Calu3 (cell line): ENCODE measurements at regions not wholly inside any gene's neighbourhood (a gene's known extent, or its start where the extent isn't known, plus 50 kb on each side); places are given as distances from the start of the nearest gene placed in this dataset.

Source experiments
- BruUV-seq: library from RNA; stranded (reverse); fragments of 400-500 nt; replicated peaks from 2 replicates; lab custom pipeline; 2021; lab: Mats Ljungman, UMichigan
- CTCF ChIA-PET: fragments of 300-600 bp; sonication (Branson Sonifier 250); formaldehyde crosslinking; loops from one replicate; lab custom pipeline; 2022; ENCODE audit warnings: antibody characterized with exemption; lab: Charles Lee
- DNase-seq: peaks from one replicate; pipeline ENCODE4 v3.0.0; 2022
- H3K27ac Mint-ChIP-seq: one replicate; pipeline ENCODE4 v1.8.0; 2022; ENCODE audit warnings: mixed read lengths; ENCODE audit not compliant: unreplicated experiment
- H3K27me3 Mint-ChIP-seq: one replicate; pipeline ENCODE4 v1.8.0; 2022; ENCODE audit warnings: mixed read lengths; ENCODE audit not compliant: unreplicated experiment
- H3K36me3 Mint-ChIP-seq: one replicate; pipeline ENCODE4 v1.8.0; 2022; ENCODE audit warnings: mild to moderate bottlenecking, moderate library complexity, mixed read lengths; ENCODE audit not compliant: insufficient read depth, unreplicated experiment
- H3K4me1 Mint-ChIP-seq: one replicate; pipeline ENCODE4 v1.8.0; 2022; ENCODE audit warnings: mild to moderate bottlenecking, low read depth, mixed read lengths; ENCODE audit not compliant: unreplicated experiment
- H3K4me3 Mint-ChIP-seq: one replicate; pipeline ENCODE4 v1.8.0; 2022; ENCODE audit warnings: mild to moderate bottlenecking, low read depth, moderate library complexity, mixed read lengths; ENCODE audit not compliant: unreplicated experiment
- H3K9me3 Mint-ChIP-seq: one replicate; pipeline ENCODE4 v1.8.0; 2022; ENCODE audit warnings: low read depth, mixed read lengths; ENCODE audit not compliant: unreplicated experiment
- CTCF ChIP-seq: fragments of 200-600 bp; IDR thresholded peaks from one replicate; pipeline ENCODE4 v1.8.0; 2022; ENCODE audit warnings: antibody characterized with exemption; ENCODE audit not compliant: unreplicated experiment
- intact Hi-C: fragments of 100-400 bp; cut with micrococcal nuclease; formaldehyde crosslinking; loops from one replicate; pipeline ENCODE4 v1.10.0; 2022; ENCODE audit not compliant: unreplicated experiment

- intact Hi-C loops, result no loop called here
- no peaks in the 10 kb centered on the region for H3K9me3 Mint-ChIP-seq
- CTCF ChIA-PET, result interaction anchor here (0.5 to 1.1 kb wide), 2 partner anchors 10 to 661 kb away, joined by 3 read pairs; no protein-coding TSS in a partner anchor
- H3K36me3 Mint-ChIP-seq, result no peaks in the 10 kb centered on the region
- no peaks in the 10 kb centered on the region for H3K27me3 Mint-ChIP-seq
- peaks cover 9% of the 10 kb centered on the region for H3K4me1 Mint-ChIP-seq
- no TSS peak for BruUV-seq
- H3K27ac Mint-ChIP-seq, result no peak overlapping the region
- DNase-seq, result no peak
- H3K4me3 Mint-ChIP-seq, result no peak overlapping the region
- TF ChIP-seq CTCF, result no peak
These were observed 222.7 kb upstream of the PLSCR5 start for GRCh38 chr3:146827836-146828235.

- Mint-ChIP-seq H3K27me3 (no peaks in the 10 kb centered on the region), H3K27ac (no peak overlapping the region), H3K4me1 (peaks cover 9% of the 10 kb centered on the region), H3K9me3 (no peaks in the 10 kb centered on the region), H3K36me3 (no peaks in the 10 kb centered on the region), H3K4me3 (no peak overlapping the region)
- CTCF ChIA-PET, result interaction anchor here (0.6 kb wide), 1 partner anchor 1725 kb away, joined by 6 read pairs; no protein-coding TSS in a partner anchor
- no peak for DNase-seq
- no TSS peak for BruUV-seq
- TF ChIP-seq CTCF, result no peak
- intact Hi-C loops, result no loop called here
These were observed 218.5 kb upstream of the PLSCR5 start for GRCh38 chr3:146823622-146824021.

GRCh38 chr3:146818866-146819265 is 213.7 kb upstream of the PLSCR5 start:
- intact Hi-C loops, result loop anchor here (5.0 kb wide), 2 partner anchors 798 to 1548 kb away; no protein-coding TSS in a partner anchor
- no peaks in the 10 kb centered on the region for H3K36me3 Mint-ChIP-seq
- no peaks in the 10 kb centered on the region for H3K9me3 Mint-ChIP-seq
- H3K4me1 Mint-ChIP-seq, result no peaks in the 10 kb centered on the region
- no peak for DNase-seq
- TF ChIP-seq CTCF, result no peak
- H3K27ac Mint-ChIP-seq, result no peak overlapping the region
- no peaks in the 10 kb centered on the region for H3K27me3 Mint-ChIP-seq
- no peak overlapping the region for H3K4me3 Mint-ChIP-seq
- CTCF ChIA-PET, result no interaction called here
- no TSS peak for BruUV-seq

GRCh38 chr3:146818301-146818700 is 213.2 kb upstream of the PLSCR5 start:
- BruUV-seq, result no TSS peak
- no peak for TF ChIP-seq CTCF
- Mint-ChIP-seq H3K27me3 (no peaks in the 10 kb centered on the region), H3K4me1 (no peaks in the 10 kb centered on the region), H3K36me3 (no peaks in the 10 kb centered on the region), H3K4me3 (no peak overlapping the region), H3K9me3 (no peaks in the 10 kb centered on the region), H3K27ac (no peak overlapping the region)
- intact Hi-C loops, result loop anchor here (5.0 kb wide), 2 partner anchors 799 to 1549 kb away; no protein-coding TSS in a partner anchor
- CTCF ChIA-PET, result interaction anchor here (1.0 to 1.7 kb wide), 2 partner anchors 373 to 799 kb away, joined by 3 to 11 read pairs; no protein-coding TSS in a partner anchor
- DNase-seq, result no peak
